Adipocyte (in vitro differentiated cells): ENCODE measurements at regions not wholly inside any gene's neighbourhood (a gene's known extent, or its start where the extent isn't known, plus 50 kb on each side); places are given as distances from the start of the nearest gene placed in this dataset.

Experiments used
- DNase-seq: peaks from one replicate; pipeline ENCODE4 v3.0.0-alpha.2; 2015; ENCODE audit warnings: low read depth
- H3K27me3 ChIP-seq: replicated peaks from 2 replicates; pipeline ENCODE4 v1.7.0; 2013; ENCODE audit warnings: mild to moderate bottlenecking, low read length, moderate library complexity; ENCODE audit not compliant: control insufficient read depth, insufficient read depth
- H3K36me3 ChIP-seq: 2 replicates; pipeline ENCODE4 v1.7.0; 2013; ENCODE audit warnings: low read length, mild to moderate bottlenecking, moderate library complexity; ENCODE audit not compliant: control insufficient read depth, insufficient read depth, severe bottlenecking
- H3K4me1 ChIP-seq: 2 replicates; pipeline ENCODE4 v1.7.0; 2013; ENCODE audit warnings: mild to moderate bottlenecking, low read length, moderate library complexity; ENCODE audit not compliant: control insufficient read depth, insufficient read depth
- H3K4me3 ChIP-seq: 2 replicates; pipeline ENCODE4 v1.7.0; 2013; ENCODE audit warnings: mild to moderate bottlenecking, low read length, moderate library complexity
- H3K9ac ChIP-seq: 2 replicates; pipeline ENCODE4 v1.7.0; 2013; ENCODE audit warnings: mild to moderate bottlenecking, low read length, moderate library complexity
- H3K9me3 ChIP-seq: 2 replicates; pipeline ENCODE4 v1.7.0; 2013; ENCODE audit warnings: mild to moderate bottlenecking, low read length, moderate library complexity; ENCODE audit not compliant: control insufficient read depth

DNA sequence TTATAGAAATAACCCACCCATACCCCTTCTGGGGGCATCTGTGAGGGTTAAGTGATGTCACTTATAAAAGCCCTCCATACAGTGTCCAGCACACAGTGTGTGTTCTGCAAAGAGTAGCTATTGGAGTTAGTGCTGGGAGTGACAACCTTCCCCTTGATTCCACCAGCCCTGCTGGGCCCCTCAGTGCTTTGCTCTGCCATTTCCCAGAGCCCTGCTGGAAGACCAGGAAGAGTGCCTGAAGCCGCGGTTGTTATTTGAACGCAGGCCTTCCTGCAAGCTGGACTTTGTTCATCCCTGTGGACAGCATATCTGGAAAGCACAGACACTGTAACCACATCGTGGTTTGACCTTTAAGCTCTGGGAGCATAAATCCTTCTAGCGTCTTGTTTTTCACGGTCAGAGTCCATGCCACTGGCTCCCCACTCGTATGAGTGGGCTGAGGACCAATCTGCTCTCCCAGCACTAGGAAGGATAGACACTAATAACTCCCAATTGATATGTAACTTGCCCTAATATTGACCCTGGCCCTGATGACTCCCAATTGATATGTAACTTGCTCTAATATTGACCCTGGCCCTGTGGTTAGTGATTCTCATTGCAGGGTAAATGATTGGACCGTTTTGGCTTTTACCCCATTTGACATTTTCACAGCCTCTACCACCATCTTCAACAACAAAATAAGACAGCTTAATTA lies 297.1 kb upstream of the MAF start:
- DNase-seq: no peak

DNA sequence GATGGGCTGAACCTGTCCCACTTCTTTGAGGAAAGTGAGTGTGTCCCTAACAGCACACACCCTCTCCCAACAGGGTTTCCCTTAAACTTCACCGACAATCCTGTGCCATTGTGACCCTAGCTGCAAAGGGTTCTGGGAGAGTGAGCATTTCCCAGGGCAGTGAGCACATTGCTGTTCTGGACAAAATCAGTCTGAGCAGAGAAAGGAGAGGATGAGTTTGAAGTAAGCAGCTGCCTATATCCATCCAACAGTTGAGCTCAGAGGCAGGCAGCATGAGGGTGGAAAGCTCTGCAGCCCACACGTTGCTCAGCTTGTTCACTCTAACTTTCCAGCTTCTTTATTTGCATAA lies 296.5 kb upstream of the MAF start:
- Histone ChIP-seq H3K4me1 (peaks cover 9% of the 10 kb centered on the region), H3K9me3 (no peaks in the 10 kb centered on the region)

More for the DNA sequence above, 297.1 kb upstream of the MAF start:
- Histone ChIP-seq H3K27me3 (peaks cover 27% of the 10 kb centered on the region), H3K4me1 (peaks cover 9% of the 10 kb centered on the region), H3K36me3 (no peaks in the 10 kb centered on the region), H3K9me3 (no peaks in the 10 kb centered on the region), H3K4me3 (no peak overlapping the region), H3K9ac (no peak overlapping the region)

DNA sequence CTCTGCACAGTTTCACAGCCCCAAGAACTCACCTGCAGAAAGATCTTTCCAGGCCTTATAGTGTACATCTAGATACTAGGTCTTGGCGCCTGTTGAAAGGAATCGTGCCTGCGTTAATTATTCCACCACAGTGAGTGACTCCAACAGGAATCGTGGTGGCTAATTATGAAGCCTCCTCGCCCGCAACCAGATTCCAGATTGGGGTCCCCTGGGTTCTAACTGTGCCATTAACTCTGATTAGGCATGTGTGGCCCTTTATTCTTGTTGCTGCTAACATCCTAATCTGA lies 295.3 kb upstream of the MAF start:
- Histone ChIP-seq H3K27me3 (peaks cover 34% of the 10 kb centered on the region), H3K4me1 (peaks cover 9% of the 10 kb centered on the region), H3K4me3 (no peak overlapping the region), H3K9ac (no peak overlapping the region), H3K36me3 (no peaks in the 10 kb centered on the region), H3K9me3 (no peaks in the 10 kb centered on the region)
- no peak for DNase-seq

More for the DNA sequence above, 296.5 kb upstream of the MAF start:
- H3K4me3 ChIP-seq: no peak overlapping the region
- no peaks in the 10 kb centered on the region for H3K36me3 ChIP-seq
- peaks cover 32% of the 10 kb centered on the region for H3K27me3 ChIP-seq
- DNase-seq: no peak
- no peak overlapping the region for H3K9ac ChIP-seq

DNA sequence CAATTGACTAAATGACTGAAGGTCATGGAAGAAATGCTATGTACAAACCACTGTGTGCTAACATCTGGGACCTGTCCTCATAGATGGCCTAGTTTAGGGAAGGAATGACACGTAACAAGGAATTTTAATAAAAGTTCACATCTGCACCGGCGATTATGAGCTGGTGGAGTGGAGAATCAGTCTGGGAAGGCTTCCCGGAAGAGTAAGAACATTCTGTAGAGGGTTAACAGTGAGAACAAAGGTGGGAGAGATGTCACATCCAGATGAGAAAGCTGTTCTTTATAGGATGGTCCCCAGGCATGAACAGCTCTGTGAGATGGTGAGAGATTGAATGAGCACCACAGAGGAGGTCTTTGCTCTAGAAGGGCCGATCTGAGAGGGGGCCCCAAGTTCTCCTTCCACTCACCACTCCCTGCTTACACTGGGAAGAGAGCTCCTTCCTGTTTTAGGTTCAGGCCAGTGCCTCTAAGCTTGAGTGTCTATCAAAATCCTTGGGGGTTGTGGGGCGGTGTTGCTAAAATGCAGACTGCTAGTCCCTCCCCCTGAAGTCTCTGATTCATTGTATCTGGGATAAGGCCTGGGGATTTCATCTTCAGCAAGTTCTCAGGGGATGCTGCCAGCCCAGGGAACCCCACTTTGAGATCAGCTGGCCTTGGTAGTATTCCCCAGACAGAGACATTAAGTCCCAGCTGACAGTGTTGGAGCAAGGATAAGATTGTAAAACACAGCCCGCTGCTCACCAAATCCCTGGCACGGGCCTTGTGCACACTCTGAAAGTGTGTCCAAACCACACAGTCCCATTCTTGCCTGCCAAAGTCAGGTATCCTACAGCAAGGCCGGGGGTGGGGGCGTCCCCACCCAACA lies 294.7 kb upstream of the MAF start:
- Histone ChIP-seq H3K27me3 (peaks cover 34% of the 10 kb centered on the region), H3K4me3 (no peak overlapping the region), H3K4me1 (peaks cover 9% of the 10 kb centered on the region), H3K9me3 (no peaks in the 10 kb centered on the region), H3K9ac (no peak overlapping the region), H3K36me3 (no peaks in the 10 kb centered on the region)
- DNase-seq: no peak

DNA sequence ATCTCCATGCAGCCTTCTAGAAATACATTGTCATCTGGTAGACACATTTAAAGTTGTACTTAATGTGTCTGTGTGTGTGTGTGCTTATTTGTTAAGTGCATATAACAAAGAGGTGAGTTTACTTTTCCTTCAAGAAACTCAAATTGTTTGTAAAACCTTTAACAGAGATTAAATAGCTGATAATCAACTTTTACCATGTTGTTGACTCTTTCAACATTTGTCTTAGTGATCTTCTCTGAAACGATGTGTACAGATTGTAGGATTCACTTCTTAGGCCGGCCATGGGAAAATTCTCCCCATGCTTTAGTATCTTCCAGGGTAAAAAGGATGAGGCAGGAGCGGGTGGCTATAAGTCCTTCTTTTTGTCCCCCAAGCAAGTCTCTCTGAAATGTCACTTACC lies 292.9 kb upstream of the MAF start:
- Histone ChIP-seq H3K4me3 (no peak overlapping the region), H3K27me3 (peaks cover 22% of the 10 kb centered on the region), H3K9me3 (peaks cover 4% of the 10 kb centered on the region), H3K9ac (no peak overlapping the region), H3K36me3 (no peaks in the 10 kb centered on the region), H3K4me1 (peaks cover 9% of the 10 kb centered on the region)
- no peak for DNase-seq

GRCh38 chr16:79892278-79892677 lies 291.7 kb upstream of the MAF start:
- no peak overlapping the region for H3K4me3 ChIP-seq
- H3K9me3 ChIP-seq: peaks cover 4% of the 10 kb centered on the region
- peaks cover under 1% of the 10 kb centered on the region for H3K4me1 ChIP-seq
- no peak overlapping the region for H3K9ac ChIP-seq
- DNase-seq: no peak
- peaks cover 22% of the 10 kb centered on the region for H3K27me3 ChIP-seq
- no peaks in the 10 kb centered on the region for H3K36me3 ChIP-seq

GRCh38 chr16:79891458-79891857 lies 290.9 kb upstream of the MAF start:
- Histone ChIP-seq H3K9me3 (peaks cover 4% of the 10 kb centered on the region), H3K36me3 (no peaks in the 10 kb centered on the region), H3K4me1 (no peaks in the 10 kb centered on the region), H3K9ac (no peak overlapping the region), H3K27me3 (peaks cover 22% of the 10 kb centered on the region), H3K4me3 (no peak overlapping the region)
- DNase-seq: no peak

GRCh38 chr16:79887541-79888540 lies 287.3 kb upstream of the MAF start:
- Histone ChIP-seq H3K4me1 (no peaks in the 10 kb centered on the region), H3K36me3 (no peaks in the 10 kb centered on the region), H3K27me3 (peaks cover 17% of the 10 kb centered on the region), H3K9me3 (peaks cover 4% of the 10 kb centered on the region), H3K9ac (no peak overlapping the region), H3K4me3 (no peak overlapping the region)
- DNase-seq: no peak

DNA sequence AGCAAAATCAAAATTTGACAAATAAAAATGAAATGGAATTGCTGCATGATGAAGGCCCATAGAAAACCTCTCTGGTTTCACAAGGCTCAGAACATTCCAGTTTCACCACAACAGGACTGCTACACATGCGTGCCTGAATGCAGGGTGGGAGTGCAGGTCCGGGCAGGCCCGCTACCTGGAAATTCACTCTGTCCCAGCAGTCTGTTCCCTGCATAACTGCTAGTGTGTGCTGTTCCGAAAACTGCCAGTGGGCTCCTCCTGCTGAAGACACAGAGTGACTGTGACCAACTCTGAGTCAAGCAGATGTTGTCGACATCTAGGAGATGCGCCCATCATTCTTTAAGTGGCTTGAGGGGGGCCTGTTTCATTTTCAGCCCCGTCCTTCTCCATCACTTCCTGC lies 284.8 kb upstream of the MAF start:
- Histone ChIP-seq H3K27me3 (no peaks in the 10 kb centered on the region), H3K4me3 (no peak overlapping the region), H3K36me3 (no peaks in the 10 kb centered on the region), H3K9ac (no peak overlapping the region), H3K9me3 (peaks cover 4% of the 10 kb centered on the region), H3K4me1 (no peaks in the 10 kb centered on the region)
- DNase-seq: no peak

DNA sequence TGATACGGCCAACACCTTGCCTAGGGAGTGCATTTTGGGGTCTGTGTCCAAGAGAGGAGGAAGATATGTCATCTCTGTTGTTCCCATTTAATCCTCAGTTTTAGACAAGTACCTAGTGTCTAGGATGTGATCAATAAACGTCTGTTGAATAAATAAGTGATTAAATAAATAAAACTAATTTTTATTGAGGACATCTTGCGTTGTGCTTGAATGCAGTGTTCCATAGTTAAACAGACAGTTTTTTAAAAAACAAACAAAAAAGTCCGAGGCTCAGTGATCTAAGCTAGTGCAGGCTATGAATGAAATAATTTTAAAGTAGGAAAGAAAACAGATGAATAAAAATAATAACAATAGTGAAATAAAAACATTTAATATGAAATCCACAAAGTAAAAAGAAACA lies 283.0 kb upstream of the MAF start:
- DNase-seq: no peak
- Histone ChIP-seq H3K36me3 (no peaks in the 10 kb centered on the region), H3K27me3 (no peaks in the 10 kb centered on the region), H3K9ac (no peak overlapping the region), H3K4me3 (no peak overlapping the region), H3K9me3 (no peaks in the 10 kb centered on the region), H3K4me1 (no peaks in the 10 kb centered on the region)
